Breast epithelium (tissue), 3 donors: ENCODE measurements at regions not wholly inside any gene's neighbourhood (a gene's known extent, or its start where the extent isn't known, plus 50 kb on each side); places are given as distances from the start of the nearest gene placed in this dataset.

Experiments used
- POLR2AphosphoS5 ChIP-seq, 3 donors: sonication (generic); formaldehyde crosslinking; IDR thresholded peaks; one replicate each; pipeline ENCODE4 v1.6.1; 2017; ENCODE audit warnings: antibody characterized with exemption in 3 of 3
- TF ChIP-seq, protein P1 (sequence below), 3 donors: fragments of 450-650 bp; IDR thresholded peaks; one replicate each; pipeline ENCODE4 v1.5.1; 2016 to 2017; ENCODE audit warnings: antibody characterized with exemption in 3 of 3, mild to moderate bottlenecking in 3 of 3, moderate library complexity in 3 of 3

DNA sequence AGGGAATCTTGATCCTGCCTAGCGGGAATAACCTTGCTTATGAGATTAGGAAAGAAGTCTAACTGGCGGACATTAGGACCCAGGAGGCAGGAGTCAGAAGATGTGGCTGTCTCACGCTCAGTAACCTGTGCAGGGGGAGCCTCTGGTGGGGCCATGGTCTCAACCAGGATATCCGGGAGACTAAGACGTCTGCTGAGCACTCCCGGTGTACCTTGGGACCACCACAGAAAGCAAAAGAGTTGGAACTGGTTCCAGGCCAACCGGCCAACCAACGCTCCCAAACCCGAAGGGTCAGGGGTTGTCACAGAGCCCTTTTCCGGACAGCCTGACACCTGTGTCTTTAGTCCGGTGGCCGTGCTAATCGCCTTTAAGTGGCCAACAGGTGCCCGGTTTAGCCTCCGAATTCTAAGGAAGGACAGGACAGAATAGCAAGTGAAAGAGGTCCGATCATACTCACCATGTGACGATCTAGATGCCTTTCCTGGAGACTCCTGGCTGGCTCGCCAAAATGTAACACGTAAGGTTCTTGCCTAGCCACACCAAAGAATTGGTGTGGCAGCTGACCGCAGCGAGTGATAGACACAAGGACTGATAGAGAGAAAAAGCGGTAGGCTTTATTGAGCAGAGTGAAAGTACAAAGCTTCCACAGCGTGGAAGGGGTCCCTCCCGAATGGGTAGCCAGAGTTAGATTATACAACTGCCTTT is 103.9 kb upstream of the DIAPH3 start:
- no peak for TF ChIP-seq POLR2AphosphoS5 (IDR thresholded peaks at IDR 0.05)
- TF ChIP-seq, protein P1, sequence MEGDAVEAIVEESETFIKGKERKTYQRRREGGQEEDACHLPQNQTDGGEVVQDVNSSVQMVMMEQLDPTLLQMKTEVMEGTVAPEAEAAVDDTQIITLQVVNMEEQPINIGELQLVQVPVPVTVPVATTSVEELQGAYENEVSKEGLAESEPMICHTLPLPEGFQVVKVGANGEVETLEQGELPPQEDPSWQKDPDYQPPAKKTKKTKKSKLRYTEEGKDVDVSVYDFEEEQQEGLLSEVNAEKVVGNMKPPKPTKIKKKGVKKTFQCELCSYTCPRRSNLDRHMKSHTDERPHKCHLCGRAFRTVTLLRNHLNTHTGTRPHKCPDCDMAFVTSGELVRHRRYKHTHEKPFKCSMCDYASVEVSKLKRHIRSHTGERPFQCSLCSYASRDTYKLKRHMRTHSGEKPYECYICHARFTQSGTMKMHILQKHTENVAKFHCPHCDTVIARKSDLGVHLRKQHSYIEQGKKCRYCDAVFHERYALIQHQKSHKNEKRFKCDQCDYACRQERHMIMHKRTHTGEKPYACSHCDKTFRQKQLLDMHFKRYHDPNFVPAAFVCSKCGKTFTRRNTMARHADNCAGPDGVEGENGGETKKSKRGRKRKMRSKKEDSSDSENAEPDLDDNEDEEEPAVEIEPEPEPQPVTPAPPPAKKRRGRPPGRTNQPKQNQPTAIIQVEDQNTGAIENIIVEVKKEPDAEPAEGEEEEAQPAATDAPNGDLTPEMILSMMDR (IDR thresholded peaks at IDR 0.05): no peak
